Activated CD4-positive, alpha-beta T cell treated with anti-CD3 and anti-CD28 coated beads, Interleukin-2, amount 10 ng/mL, durations not matched to agents 7 days and 5 days (primary cell): ENCODE measurements at regions not wholly inside any gene's neighbourhood (a gene's known extent, or its start where the extent isn't known, plus 50 kb on each side); places are given as distances from the start of the nearest gene placed in this dataset.

Source experiments
- CTCF ChIA-PET: fragments of 350-600 bp; sonication (Branson Sonifier 250); formaldehyde crosslinking; loops from one replicate; lab custom pipeline; 2021; ENCODE audit warnings: antibody characterized with exemption; lab: Charles Lee
- POLR2A ChIA-PET: fragments of 350-600 bp; sonication (Branson Sonifier 250); formaldehyde crosslinking; loops from one replicate; lab custom pipeline; 2021; ENCODE audit warnings: antibody characterized with exemption; lab: Charles Lee
- DNase-seq: peaks from one replicate; pipeline ENCODE4 v3.0.0-alpha.2; 2020
- H3K27ac Mint-ChIP-seq: one replicate; pipeline ENCODE4 v1.8.0; 2021; ENCODE audit warnings: mild to moderate bottlenecking, moderate library complexity, mixed read lengths
- H3K27me3 Mint-ChIP-seq: one replicate; pipeline ENCODE4 v1.8.0; 2021; ENCODE audit warnings: mixed read lengths
- H3K36me3 Mint-ChIP-seq: one replicate; pipeline ENCODE4 v1.8.0; 2021; ENCODE audit warnings: low read depth, mixed read lengths
- H3K4me1 Mint-ChIP-seq: one replicate; pipeline ENCODE4 v1.8.0; 2021; ENCODE audit warnings: mixed read lengths
- H3K4me3 Mint-ChIP-seq: one replicate; pipeline ENCODE4 v1.8.0; 2021; ENCODE audit warnings: mild to moderate bottlenecking, moderate library complexity, mixed read lengths
- H3K9me3 Mint-ChIP-seq: one replicate; pipeline ENCODE4 v1.8.0; 2021; ENCODE audit warnings: mixed read lengths

DNA sequence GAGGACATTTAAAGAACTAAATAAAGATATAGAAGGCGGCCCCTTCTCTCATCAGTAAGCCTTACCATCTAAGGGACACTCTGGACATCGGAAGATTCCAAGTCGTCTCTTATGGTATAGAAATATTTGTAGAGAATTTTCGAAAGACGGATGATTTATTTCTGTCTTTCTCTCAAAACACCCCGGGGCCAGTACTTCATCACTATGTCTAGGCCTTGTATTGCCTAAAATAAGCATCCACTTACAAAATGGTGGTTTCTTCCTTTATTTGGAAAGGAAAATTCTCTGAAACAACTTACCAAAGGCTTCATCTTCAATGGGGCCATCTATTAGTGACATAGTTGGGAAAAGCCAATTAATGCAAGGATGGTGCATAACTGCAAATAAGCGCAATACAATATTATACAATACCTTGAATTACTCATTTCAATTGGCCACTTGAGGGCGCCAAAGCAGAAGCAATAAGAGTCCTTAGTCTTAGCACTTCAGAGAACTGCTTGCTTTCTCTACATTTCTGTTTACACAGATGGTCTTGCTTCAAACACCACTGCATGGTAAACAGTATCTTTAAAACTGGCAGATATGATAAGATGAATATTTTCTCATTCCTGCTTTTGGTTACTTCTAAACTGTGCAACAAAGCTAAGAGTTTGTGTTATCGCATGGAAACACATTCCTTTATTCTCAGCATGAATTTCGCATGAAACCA is 113.2 kb downstream of the VIP start:
- Mint-ChIP-seq H3K27ac (no peak overlapping the region), H3K9me3 (no peaks in the 10 kb centered on the region), H3K36me3 (no peaks in the 10 kb centered on the region), H3K4me1 (no peaks in the 10 kb centered on the region), H3K4me3 (no peak overlapping the region), H3K27me3 (peaks cover 5% of the 10 kb centered on the region)
- peak; percentile 79 for DNase-seq
- CTCF ChIA-PET: no interaction called here
- POLR2A ChIA-PET: no interaction called here

GRCh38 chr6:152874267-152874666 is 108.6 kb downstream of the FBXO5 start:
- POLR2A ChIA-PET: no interaction called here
- CTCF ChIA-PET: no interaction called here
- Mint-ChIP-seq H3K36me3 (no peaks in the 10 kb centered on the region), H3K9me3 (no peaks in the 10 kb centered on the region), H3K4me1 (no peaks in the 10 kb centered on the region), H3K27me3 (peaks cover 3% of the 10 kb centered on the region), H3K4me3 (no peak overlapping the region), H3K27ac (no peak overlapping the region)
- DNase-seq: no peak

- Mint-ChIP-seq H3K36me3 (no peaks in the 10 kb centered on the region), H3K27me3 (peaks cover 3% of the 10 kb centered on the region), H3K4me3 (no peak overlapping the region), H3K9me3 (peaks cover 6% of the 10 kb centered on the region), H3K27ac (no peak overlapping the region), H3K4me1 (no peaks in the 10 kb centered on the region)
- ChIA-PET POLR2A (no interaction called here), CTCF (interaction anchor here (0.5 kb wide), 1 partner anchor 969 kb away, joined by 4 read pairs; no protein-coding TSS in a partner anchor)
- no peak for DNase-seq
Measured at GRCh38 chr6:152874846-152875568, 107.8 kb downstream of the FBXO5 start.

GRCh38 chr6:152879681-152880080 is 103.2 kb downstream of the FBXO5 start:
- ChIA-PET CTCF (interaction anchor here (0.5 kb wide), 1 partner anchor 17 kb away, joined by 4 read pairs; no protein-coding TSS in a partner anchor), POLR2A (no interaction called here)
- Mint-ChIP-seq H3K27me3 (peaks cover 5% of the 10 kb centered on the region), H3K27ac (no peak overlapping the region), H3K9me3 (peaks cover 7% of the 10 kb centered on the region), H3K4me3 (no peak overlapping the region), H3K4me1 (no peaks in the 10 kb centered on the region), H3K36me3 (no peaks in the 10 kb centered on the region)
- DNase-seq: no peak

DNA sequence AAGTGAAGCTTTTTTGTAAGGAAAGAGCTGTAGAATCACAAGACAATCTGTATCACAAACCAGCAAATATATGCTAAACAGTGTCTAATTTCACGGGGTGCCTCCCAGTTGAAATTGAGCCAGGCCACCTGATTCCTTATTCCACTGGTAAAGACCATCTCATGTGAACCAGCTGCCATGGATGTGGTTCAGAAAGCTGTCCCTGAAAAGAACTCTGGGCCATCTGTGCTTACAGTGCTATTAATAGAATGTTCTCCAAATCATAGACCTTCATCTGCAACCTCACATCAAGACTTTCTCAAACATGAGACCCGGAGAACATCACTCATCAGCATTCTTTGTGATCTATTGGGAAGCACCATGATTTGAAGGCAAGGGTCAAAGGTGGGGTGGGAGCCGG is 89.7 kb downstream of the FBXO5 start:
- H3K4me3 Mint-ChIP-seq: no peak overlapping the region
- no peak for DNase-seq
- ChIA-PET POLR2A (no interaction called here), CTCF (interaction anchor here (0.6 kb wide), 1 partner anchor 1192 kb away, joined by 3 read pairs; no protein-coding TSS in a partner anchor)
- H3K27me3 Mint-ChIP-seq: peaks cover 14% of the 10 kb centered on the region
- H3K36me3 Mint-ChIP-seq: no peaks in the 10 kb centered on the region
- no peak overlapping the region for H3K27ac Mint-ChIP-seq
- H3K9me3 Mint-ChIP-seq: no peaks in the 10 kb centered on the region
- H3K4me1 Mint-ChIP-seq: no peaks in the 10 kb centered on the region

- Mint-ChIP-seq H3K4me1 (no peaks in the 10 kb centered on the region), H3K27me3 (peaks cover 13% of the 10 kb centered on the region), H3K4me3 (no peak overlapping the region), H3K9me3 (no peaks in the 10 kb centered on the region), H3K36me3 (no peaks in the 10 kb centered on the region), H3K27ac (no peak overlapping the region)
- ChIA-PET CTCF (no interaction called here), POLR2A (no interaction called here)
- DNase-seq: no peak
Measured at GRCh38 chr6:152896923-152897322, 85.9 kb downstream of the FBXO5 start.

GRCh38 chr6:152897807-152898399 is 84.9 kb downstream of the FBXO5 start:
- Mint-ChIP-seq H3K4me3 (no peak overlapping the region), H3K9me3 (no peaks in the 10 kb centered on the region), H3K36me3 (no peaks in the 10 kb centered on the region), H3K4me1 (no peaks in the 10 kb centered on the region), H3K27ac (no peak overlapping the region), H3K27me3 (peaks cover 13% of the 10 kb centered on the region)
- ChIA-PET CTCF (interaction anchor here (1.4 kb wide), 1 partner anchor 20 kb away, joined by 3 read pairs; no protein-coding TSS in a partner anchor), POLR2A (no interaction called here)
- peak; percentile 74 for DNase-seq

DNA sequence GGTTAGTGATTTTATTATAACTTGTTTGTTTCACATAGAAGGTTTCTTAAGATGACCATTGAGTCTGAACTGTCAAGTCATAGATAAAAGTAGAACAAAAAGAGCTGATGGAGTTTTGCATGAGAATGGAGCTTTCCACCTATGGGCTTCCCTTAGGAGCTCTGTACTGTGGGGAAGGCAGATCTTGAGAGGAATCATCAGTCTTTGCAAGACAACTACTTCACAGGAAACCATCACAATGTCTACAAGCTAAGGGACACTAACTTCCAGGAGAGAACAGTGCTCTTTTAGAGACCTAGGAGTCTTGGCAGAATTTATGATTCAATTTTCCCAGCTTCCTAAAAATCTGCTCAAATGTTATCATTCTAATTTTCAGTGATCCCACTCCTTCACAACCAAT is 78.2 kb downstream of the FBXO5 start:
- H3K4me1 Mint-ChIP-seq: no peaks in the 10 kb centered on the region
- ChIA-PET CTCF (no interaction called here), POLR2A (no interaction called here)
- H3K27ac Mint-ChIP-seq: no peak overlapping the region
- H3K36me3 Mint-ChIP-seq: no peaks in the 10 kb centered on the region
- H3K4me3 Mint-ChIP-seq: no peak overlapping the region
- H3K27me3 Mint-ChIP-seq: peaks cover 7% of the 10 kb centered on the region
- no peak for DNase-seq
- no peaks in the 10 kb centered on the region for H3K9me3 Mint-ChIP-seq

DNA sequence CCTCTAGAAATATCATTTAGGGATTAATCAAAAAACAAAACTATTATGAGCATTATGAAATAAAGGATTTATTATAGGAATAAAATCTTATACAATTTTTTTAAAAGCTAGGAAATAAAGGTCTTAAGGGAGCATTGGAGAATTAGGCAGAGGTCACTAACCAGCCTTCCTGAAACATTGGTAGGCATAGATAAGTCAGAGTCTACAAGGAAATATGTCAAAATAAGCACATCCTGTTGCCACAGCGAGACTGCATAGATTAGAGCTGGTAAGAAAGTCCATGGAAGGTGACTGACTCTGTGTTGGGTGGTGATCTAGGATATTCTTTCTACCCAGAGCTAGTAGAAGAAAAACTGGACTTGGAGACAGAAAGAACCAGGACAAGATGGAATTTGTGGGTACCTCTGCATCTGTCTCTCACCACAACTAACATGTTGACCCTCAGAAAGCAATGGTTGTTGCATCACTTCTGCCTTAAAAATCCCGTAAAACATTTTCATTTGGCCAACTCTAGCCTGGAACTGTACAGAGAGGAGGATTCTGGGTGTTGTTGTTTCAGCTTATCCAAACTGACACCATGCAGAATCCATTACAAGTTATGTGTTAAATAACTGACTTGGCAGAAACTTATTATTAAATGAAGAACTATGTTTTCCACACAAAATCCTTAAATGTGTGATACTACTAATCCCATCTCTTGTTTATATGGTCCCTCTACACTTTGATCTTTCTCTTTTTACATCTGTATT is 77.1 kb downstream of the FBXO5 start:
- POLR2A ChIA-PET: no interaction called here
- H3K4me3 Mint-ChIP-seq: no peak overlapping the region
- CTCF ChIA-PET: no interaction called here
- peaks cover 9% of the 10 kb centered on the region for H3K27me3 Mint-ChIP-seq
- no peak overlapping the region for H3K27ac Mint-ChIP-seq
- H3K36me3 Mint-ChIP-seq: no peaks in the 10 kb centered on the region
- no peak for DNase-seq
- no peaks in the 10 kb centered on the region for H3K4me1 Mint-ChIP-seq
- H3K9me3 Mint-ChIP-seq: no peaks in the 10 kb centered on the region

DNA sequence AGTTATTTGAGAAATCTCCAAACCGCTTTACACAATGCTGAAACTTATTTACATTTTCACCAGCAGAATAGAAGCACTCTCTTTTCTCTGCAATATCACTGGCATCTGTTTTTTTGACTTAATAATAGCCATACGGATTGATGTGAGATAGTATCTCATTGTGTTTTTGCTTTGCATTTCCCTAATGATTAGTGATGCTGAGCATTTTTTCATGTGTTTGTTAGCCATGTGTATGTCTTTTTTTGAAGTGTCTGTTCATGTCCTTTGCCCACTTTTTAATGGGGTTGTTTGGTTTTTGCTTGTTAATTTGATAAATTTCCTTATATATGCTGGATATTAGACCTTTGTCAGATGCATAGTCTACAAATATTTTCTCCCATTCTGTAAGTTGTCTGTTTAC is 73.6 kb downstream of the FBXO5 start:
- Mint-ChIP-seq H3K27ac (no peak overlapping the region), H3K4me3 (no peak overlapping the region), H3K36me3 (no peaks in the 10 kb centered on the region), H3K9me3 (peaks cover 2% of the 10 kb centered on the region), H3K4me1 (no peaks in the 10 kb centered on the region), H3K27me3 (peaks cover 15% of the 10 kb centered on the region)
- ChIA-PET CTCF (no interaction called here), POLR2A (no interaction called here)
- no peak for DNase-seq

- Mint-ChIP-seq H3K9me3 (peaks cover 2% of the 10 kb centered on the region), H3K4me1 (no peaks in the 10 kb centered on the region), H3K27ac (no peak overlapping the region), H3K27me3 (peaks cover 13% of the 10 kb centered on the region), H3K36me3 (no peaks in the 10 kb centered on the region), H3K4me3 (no peak overlapping the region)
- ChIA-PET POLR2A (no interaction called here), CTCF (no interaction called here)
- DNase-seq: no peak
Measured at GRCh38 chr6:152916035-152916434, 66.8 kb downstream of the FBXO5 start.

DNA sequence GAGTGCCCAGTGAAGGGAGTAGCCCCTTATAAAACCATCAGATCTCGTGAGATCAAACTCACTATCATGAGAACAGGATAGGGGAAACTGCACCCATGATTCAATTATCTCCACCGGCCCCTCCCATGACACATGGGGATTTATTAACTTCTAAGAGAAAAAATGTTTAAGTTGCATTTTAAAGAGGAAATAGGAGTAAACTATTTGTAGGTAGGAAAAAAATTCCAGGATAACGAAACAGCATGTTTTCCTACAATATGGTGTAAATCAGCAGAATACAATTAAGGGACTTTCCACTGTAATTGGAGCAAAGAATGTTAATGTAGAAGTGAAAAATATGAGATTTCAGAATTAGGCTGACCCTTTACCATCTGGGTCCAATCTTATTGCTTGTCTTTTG is 63.9 kb downstream of the FBXO5 start:
- H3K27ac Mint-ChIP-seq: no peak overlapping the region
- no peaks in the 10 kb centered on the region for H3K4me1 Mint-ChIP-seq
- H3K27me3 Mint-ChIP-seq: peaks cover 6% of the 10 kb centered on the region
- ChIA-PET POLR2A (no interaction called here), CTCF (interaction anchor here (0.7 kb wide), 1 partner anchor 1331 kb away, joined by 3 read pairs; no protein-coding TSS in a partner anchor)
- no peaks in the 10 kb centered on the region for H3K36me3 Mint-ChIP-seq
- no peaks in the 10 kb centered on the region for H3K9me3 Mint-ChIP-seq
- no peak overlapping the region for H3K4me3 Mint-ChIP-seq
- DNase-seq: no peak
